ENCODE measurements at regions not wholly inside any gene's neighbourhood (a gene's known extent, or its start where the extent isn't known, plus 50 kb on each side); places are given as distances from the start of the nearest gene placed in this dataset.

DNA sequence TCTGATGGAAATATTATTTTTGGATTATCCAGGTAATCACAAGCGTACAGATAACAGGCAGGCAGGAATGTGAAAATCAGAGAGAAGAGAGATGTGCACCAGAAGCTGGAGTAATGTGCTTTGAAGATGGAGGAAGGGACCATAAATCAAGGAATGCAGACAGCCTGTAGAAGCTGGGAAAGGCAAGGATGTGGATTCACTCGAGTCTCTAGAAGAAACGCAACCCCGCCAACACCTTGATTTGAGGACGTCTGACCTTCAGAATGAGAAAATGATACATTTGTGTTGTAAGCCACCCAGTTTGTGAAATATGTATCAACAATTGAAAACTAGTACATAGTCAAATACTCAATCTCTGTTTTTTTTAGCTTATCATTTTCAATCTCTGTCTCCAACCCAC lies 207.6 kb upstream of the MPDZ start:
- TF ChIP-seq, protein P1, sequence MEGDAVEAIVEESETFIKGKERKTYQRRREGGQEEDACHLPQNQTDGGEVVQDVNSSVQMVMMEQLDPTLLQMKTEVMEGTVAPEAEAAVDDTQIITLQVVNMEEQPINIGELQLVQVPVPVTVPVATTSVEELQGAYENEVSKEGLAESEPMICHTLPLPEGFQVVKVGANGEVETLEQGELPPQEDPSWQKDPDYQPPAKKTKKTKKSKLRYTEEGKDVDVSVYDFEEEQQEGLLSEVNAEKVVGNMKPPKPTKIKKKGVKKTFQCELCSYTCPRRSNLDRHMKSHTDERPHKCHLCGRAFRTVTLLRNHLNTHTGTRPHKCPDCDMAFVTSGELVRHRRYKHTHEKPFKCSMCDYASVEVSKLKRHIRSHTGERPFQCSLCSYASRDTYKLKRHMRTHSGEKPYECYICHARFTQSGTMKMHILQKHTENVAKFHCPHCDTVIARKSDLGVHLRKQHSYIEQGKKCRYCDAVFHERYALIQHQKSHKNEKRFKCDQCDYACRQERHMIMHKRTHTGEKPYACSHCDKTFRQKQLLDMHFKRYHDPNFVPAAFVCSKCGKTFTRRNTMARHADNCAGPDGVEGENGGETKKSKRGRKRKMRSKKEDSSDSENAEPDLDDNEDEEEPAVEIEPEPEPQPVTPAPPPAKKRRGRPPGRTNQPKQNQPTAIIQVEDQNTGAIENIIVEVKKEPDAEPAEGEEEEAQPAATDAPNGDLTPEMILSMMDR (IDR thresholded peaks at IDR 0.05), result no peak
- no peak for TF ChIP-seq POLR2A (IDR thresholded peaks at IDR 0.05)

All from vagina (tissue), 2 donors.